Body of pancreas (tissue), 4 donors: ENCODE measurements at regions not wholly inside any gene's neighbourhood (a gene's known extent, or its start where the extent isn't known, plus 50 kb on each side); places are given as distances from the start of the nearest gene placed in this dataset.

Experiments used
- ATAC-seq: fragments of 150-250 bp; one replicate; pipeline ENCODE4 v1.9.1; 2016
- DNase-seq, 4 donors: peaks; one replicate each; pipeline ENCODE4 v3.0.0-alpha.2; 2019
- H3K27ac ChIP-seq, 4 donors: fragments of 200-600 bp; sonication (generic); 1 replicate in 3 of 4; 2 replicates in 1 of 4; pipeline versions ENCODE4 v1.5.1 to v1.6.1; 2016 to 2019; ENCODE audit warnings: mild to moderate bottlenecking in 1 of 4, mixed read lengths in 1 of 4, moderate library complexity in 1 of 4
- H3K27me3 ChIP-seq, 2 donors: fragments of 200-600 bp; sonication (generic); one replicate each; pipeline ENCODE4 v1.6.0; 2016; ENCODE audit warnings: mild to moderate bottlenecking in 1 of 2
- H3K36me3 ChIP-seq, 2 donors: fragments of 200-600 bp; sonication (generic); replicated peaks in 1 of 2; 2 replicates each; pipeline ENCODE4 v1.5.1; 2016; ENCODE audit warnings: low read depth in 2 of 2; ENCODE audit not compliant: insufficient read depth in 1 of 2
- H3K4me1 ChIP-seq: fragments of 200-600 bp; sonication (generic); one replicate; pipeline ENCODE4 v1.6.0; 2016
- H3K4me3 ChIP-seq, 2 donors: fragments of 200-600 bp; sonication (generic); 1 replicate in 1 of 2; 2 replicates in 1 of 2; pipeline ENCODE4 v1.5.1; 2016 to 2019
- H3K9me3 ChIP-seq, 3 donors: fragments of 200-600 bp; sonication (generic); 1 replicate in 2 of 3; 2 replicates in 1 of 3; pipeline ENCODE4 v1.5.1; 2016
- POLR2A ChIP-seq, 3 donors: fragments of 450-650 bp; IDR thresholded peaks; one replicate each; pipeline ENCODE4 v1.6.1; 2016; ENCODE audit warnings: antibody characterized with exemption in 3 of 3, mild to moderate bottlenecking in 2 of 3
- WGBS, 2 donors: methylation state at CpG; one replicate each; pipeline ENCODE4 v1.1.5; 2017; 5-methylcytosine and 5-hydroxymethylcytosine counted together
- intact Hi-C: fragments of 100-400 bp; cut with DNase I; formaldehyde crosslinking; loops from one replicate; pipeline ENCODE4 v1.15.1; 2023
- TF ChIP-seq, protein P1 (sequence below), 7 experiments: fragments of 450-650 bp in 4 of 7; fragments of 200-600 bp in 3 of 7; sonication (generic) in 3 of 7; IDR thresholded peaks; one replicate each; pipeline ENCODE4 v1.5.1; 2016 to 2019; ENCODE audit warnings: antibody characterized with exemption in 7 of 7

DNA sequence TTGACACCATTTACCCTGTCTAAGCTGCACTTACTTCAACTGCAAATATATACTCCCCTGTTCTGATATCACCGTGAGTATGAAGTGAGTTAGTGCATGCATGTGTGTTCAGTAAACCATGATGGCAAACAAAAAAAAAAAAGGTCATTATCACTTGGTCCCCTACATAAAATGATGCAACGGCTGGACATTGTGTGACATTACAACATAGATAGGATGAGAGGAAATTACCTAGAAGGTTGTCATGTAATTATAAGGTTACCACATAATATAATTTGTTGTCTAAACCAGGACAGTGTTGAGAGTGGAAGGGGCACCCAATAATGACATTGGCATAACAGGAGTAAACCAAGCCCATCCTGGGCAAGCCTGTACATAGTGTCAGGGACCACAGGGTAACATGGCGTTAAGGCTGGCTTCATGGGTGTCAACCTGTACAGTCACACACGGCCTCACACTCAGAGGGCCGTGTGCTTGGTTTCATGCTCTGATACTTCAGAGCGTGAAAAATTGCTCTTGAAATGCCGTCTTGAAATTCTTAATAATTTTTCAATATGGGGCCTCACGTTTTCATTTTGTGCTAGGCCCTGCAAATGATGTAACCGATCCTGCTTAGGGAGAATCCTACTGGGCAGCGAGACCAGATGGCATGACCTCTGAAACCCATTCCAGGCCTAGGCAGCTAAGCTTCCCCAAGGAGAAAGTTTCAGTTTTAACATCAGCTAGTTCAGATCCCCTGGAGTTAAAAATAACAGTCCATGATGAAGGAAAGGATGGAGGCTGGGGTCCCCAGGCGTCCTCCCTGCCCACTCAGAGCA, 106.1 kb downstream of the AXIN2 start:
- Histone ChIP-seq H3K36me3 (no peaks in the 10 kb centered on the region), H3K27me3 (no peaks in the 10 kb centered on the region), H3K27ac (no peak overlapping the region), H3K4me1 (no peaks in the 10 kb centered on the region), H3K9me3 (no peaks in the 10 kb centered on the region), H3K4me3 (no peak overlapping the region)
- intact Hi-C loops: no loop called here
- no peak for DNase-seq
- no peak for ATAC-seq
- WGBS, 2 donors: 74 to 76% methylated on average over 10 to 11 of the region's 11 CpGs
- TF ChIP-seq POLR2A (IDR thresholded peaks at IDR 0.05): no peak
- TF ChIP-seq, protein P1, sequence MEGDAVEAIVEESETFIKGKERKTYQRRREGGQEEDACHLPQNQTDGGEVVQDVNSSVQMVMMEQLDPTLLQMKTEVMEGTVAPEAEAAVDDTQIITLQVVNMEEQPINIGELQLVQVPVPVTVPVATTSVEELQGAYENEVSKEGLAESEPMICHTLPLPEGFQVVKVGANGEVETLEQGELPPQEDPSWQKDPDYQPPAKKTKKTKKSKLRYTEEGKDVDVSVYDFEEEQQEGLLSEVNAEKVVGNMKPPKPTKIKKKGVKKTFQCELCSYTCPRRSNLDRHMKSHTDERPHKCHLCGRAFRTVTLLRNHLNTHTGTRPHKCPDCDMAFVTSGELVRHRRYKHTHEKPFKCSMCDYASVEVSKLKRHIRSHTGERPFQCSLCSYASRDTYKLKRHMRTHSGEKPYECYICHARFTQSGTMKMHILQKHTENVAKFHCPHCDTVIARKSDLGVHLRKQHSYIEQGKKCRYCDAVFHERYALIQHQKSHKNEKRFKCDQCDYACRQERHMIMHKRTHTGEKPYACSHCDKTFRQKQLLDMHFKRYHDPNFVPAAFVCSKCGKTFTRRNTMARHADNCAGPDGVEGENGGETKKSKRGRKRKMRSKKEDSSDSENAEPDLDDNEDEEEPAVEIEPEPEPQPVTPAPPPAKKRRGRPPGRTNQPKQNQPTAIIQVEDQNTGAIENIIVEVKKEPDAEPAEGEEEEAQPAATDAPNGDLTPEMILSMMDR (IDR thresholded peaks at IDR 0.05): no peak

DNA sequence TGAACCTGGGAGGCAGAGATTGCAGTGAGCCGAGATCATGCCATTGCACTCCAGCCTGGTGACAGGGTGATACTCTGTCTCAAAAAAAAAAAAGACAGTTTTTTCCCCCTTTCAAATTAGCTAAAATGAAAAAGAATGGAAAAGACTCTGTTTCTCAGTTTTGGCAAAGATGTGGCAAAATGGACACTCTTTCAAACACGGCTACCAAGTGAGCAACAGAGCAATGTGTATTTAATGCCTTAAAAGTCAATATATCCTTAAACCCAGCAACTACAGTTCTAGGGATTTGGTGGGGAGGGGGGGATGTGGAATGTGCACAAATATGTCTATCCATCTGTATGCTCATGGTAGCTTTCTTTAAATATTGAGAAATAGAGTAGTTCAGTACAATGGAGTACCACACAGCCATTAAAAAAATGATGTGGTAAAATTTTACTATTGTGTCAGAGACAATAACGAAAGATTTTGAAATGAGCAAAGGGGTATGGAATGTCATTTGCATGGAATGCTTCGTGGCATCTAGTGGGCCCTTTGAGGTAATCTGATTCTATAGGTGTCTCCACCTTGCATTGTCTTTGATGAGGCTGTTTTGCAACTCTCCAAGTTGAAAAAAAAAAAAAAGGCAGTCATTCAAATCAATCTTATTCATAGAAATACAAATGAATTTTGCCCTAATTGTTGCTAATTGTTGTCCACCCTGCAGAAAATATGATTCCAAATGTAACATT, 108.1 kb downstream of the AXIN2 start:
- H3K9me3 ChIP-seq: no peaks in the 10 kb centered on the region
- no peak overlapping the region for H3K4me3 ChIP-seq
- ATAC-seq: no peak
- 80 to 87% methylated on average over 4 of the region's 4 CpGs for WGBS, 2 donors
- no peak for TF ChIP-seq POLR2A (IDR thresholded peaks at IDR 0.05)
- TF ChIP-seq, protein P1 (IDR thresholded peaks at IDR 0.05): no peak
- H3K4me1 ChIP-seq: no peaks in the 10 kb centered on the region
- no peaks in the 10 kb centered on the region for H3K36me3 ChIP-seq
- H3K27ac ChIP-seq: no peak overlapping the region
- no peak for DNase-seq
- intact Hi-C loops: no loop called here
- no peaks in the 10 kb centered on the region for H3K27me3 ChIP-seq

- Histone ChIP-seq H3K9me3 (no peaks in the 10 kb centered on the region), H3K27me3 (no peaks in the 10 kb centered on the region), H3K36me3 (no peaks in the 10 kb centered on the region), H3K27ac (no peak overlapping the region), H3K4me1 (no peaks in the 10 kb centered on the region), H3K4me3 (no peak overlapping the region)
- ATAC-seq (no peak), DNase-seq (no peak)
- 82 to 85% methylated on average over 4 of the region's 4 CpGs for WGBS, 2 donors
- TF ChIP-seq POLR2A (IDR thresholded peaks at IDR 0.05): no peak
- TF ChIP-seq, protein P1 (IDR thresholded peaks at IDR 0.05): no peak
- intact Hi-C loops: no loop called here
Observed at GRCh38 chr17:65449495-65449894, 112.0 kb downstream of the AXIN2 start.

- no peak overlapping the region for H3K27ac ChIP-seq
- intact Hi-C loops: no loop called here
- no peaks in the 10 kb centered on the region for H3K9me3 ChIP-seq
- no peaks in the 10 kb centered on the region for H3K27me3 ChIP-seq
- TF ChIP-seq POLR2A (IDR thresholded peaks at IDR 0.05): no peak
- TF ChIP-seq, protein P1 (IDR thresholded peaks at IDR 0.05): no peak
- DNase-seq (no peak), ATAC-seq (no peak)
- H3K36me3 ChIP-seq: no peaks in the 10 kb centered on the region
- no peaks in the 10 kb centered on the region for H3K4me1 ChIP-seq
- WGBS, 2 donors: 0% methylated on average over 2 of the region's 2 CpGs
- no peak overlapping the region for H3K4me3 ChIP-seq
Observed at GRCh38 chr17:65447823-65448222, 113.6 kb downstream of the AXIN2 start.
